ENCODE measurements at regions not wholly inside any gene's neighbourhood (a gene's known extent, or its start where the extent isn't known, plus 50 kb on each side); places are given as distances from the start of the nearest gene placed in this dataset.
"Not testable (repeated sequence)": the region's sequence is repeated elsewhere in the genome, so short reads cannot be mapped to it uniquely, and the experiment has no call there.

GRCh38 chr1:146393796-146394195 is 165.0 kb upstream of the NOTCH2NLA start:
- not testable (repeated sequence) for TF ChIP-seq EZH2phosphoT487 (IDR thresholded peaks at IDR 0.05; ENCODE audit: borderline replicate concordance, low read depth, low read length); CTCF (conservative IDR thresholded peaks at IDR 0.05; ENCODE audit: low read length)
